HG03432 (cell line): ENCODE measurements at regions not wholly inside any gene's neighbourhood (a gene's known extent, or its start where the extent isn't known, plus 50 kb on each side); places are given as distances from the start of the nearest gene placed in this dataset.

ENCODE experiments used
- ATAC-seq: cut with Tn5 transposase; IDR thresholded peaks from one replicate; pipeline ENCODE4 v1.9.1; 2021; ENCODE audit warnings: mild to moderate bottlenecking, moderate library complexity; ENCODE audit not compliant: unreplicated experiment

DNA sequence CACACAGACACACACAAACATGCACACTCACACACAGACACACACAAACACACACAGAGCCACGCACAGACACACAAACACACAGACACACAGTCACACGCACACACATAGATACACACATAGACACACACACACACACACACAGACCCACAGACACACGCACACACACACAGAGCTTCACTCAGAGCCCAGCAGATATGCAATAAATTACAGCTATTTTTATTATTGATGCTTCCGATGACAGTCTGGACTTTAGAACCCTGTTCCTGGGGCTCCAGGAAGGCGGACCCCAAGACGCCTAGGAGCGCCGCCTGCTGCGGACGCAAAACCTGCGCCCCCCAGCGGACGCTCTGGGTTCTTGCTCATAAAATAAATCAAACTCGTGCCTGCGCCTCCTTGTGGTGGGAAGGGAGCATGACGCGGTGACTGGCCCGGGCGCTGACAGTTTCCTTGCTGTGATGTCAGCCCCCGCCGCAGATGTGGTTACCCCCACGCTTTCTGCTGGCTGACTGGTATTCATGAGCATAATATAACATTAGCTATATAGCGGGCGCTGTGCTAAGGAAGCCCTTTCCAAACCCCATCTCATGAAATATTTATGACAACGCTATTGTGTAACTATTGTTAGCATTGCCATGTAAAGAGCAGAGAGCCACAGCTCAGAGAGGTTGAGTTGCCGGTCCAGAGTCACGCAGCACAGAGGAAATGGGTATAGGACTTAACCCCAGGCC, 64.4 kb upstream of the TM9SF2 start:
- peak; percentile 41 for ATAC-seq

DNA sequence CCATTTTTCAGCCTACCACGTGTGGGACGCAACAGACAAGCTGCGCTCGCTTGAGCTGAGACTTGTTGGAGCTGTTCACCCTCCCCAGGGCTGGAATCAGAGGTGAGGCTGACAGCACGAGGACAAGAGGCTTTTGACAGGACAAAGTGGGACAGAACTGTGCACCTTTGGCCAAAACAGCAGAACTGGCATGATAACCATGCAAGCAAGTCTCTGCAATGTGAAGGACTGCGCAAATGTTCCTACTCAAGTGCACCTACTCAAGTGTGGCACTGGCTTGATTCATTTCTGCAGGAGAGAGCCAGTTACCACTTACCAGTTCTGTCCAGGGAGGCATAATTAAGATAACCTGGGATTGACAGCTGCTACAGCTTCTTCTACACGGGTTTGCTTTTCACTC, 62.2 kb upstream of the TM9SF2 start:
- no peak for ATAC-seq

DNA sequence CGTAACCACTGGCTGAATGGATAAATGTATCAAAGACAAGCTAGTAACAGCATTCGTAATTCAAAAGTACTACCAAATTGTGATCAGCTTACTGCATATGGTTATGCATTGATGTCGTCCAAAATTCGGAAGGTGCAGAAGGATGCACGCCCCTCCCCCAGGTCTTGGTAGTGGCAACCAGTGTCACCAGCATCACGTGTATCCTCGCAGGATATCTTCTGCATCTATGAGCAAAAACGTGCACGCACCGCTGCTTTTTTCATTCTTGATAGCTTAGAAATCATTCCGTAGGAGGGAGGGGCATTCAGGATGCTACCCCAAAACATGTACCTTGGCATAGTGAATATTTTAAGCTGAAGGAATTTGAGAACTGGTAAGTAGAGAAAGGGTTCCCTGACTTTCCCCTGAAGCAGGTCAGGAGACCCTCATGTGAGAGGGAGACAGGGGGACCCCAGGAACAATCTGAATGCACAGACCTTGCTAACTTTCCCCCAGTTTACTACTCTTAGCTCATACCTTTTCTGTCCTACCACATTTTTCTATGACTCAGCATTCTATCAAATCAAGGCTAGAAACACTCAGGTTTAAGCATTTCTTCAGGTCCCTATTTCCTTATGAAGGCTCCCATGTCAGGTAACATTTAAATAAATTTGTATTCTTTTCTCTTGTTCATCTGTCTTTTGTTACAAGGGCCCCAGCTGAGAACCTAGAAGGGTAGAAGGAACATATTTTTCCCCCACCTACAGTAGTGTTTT, 61.2 kb upstream of the TM9SF2 start:
- ATAC-seq, result no peak

DNA sequence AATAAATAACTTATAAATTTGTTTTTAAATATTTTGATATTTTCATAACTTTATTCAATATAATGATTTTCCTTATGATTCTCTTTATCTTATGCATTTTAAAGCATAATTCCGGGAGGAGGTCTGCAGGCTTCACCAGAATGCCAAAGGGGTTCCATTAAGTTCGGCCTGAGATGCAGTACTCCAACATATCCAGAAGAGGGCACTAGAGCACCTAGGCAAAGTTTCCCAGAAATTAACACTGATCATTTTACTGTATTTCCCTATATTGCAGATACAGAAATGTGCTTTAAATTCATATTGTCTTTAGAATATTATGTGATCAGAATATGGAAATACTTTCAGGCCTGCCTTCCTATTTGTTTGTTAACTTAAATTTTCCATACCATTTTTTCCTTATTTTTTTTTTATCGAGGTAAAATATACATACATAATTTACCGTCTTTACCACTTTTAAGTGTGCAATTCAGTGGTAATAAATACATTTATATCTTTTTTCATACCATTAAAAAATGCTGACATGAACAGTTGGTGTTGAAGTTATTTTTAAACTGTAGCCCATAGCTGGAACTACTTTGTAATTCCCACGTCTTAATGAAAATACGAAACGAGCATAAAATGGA, 58.9 kb upstream of the TM9SF2 start:
- ATAC-seq, result no peak

DNA sequence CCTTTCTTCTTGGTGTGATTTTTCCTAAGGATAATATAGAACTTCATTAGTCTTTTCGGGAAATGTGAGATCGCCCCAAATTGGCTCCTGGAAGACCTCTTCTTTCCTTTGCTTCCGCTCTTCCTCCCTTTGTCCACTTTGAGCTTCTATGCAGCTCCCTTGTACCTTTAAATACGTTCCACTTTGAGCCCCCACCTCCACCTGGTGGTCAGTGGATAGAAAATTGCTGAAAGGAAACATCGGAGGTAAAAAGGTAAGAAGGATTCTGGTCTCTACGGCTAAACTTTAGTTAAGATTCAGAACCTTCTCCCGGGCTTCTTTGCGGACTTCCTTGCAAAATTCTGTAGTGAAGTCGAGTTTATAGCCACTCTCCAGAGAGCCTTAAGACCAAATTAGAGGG, 55.0 kb upstream of the TM9SF2 start:
- ATAC-seq, result no peak

DNA sequence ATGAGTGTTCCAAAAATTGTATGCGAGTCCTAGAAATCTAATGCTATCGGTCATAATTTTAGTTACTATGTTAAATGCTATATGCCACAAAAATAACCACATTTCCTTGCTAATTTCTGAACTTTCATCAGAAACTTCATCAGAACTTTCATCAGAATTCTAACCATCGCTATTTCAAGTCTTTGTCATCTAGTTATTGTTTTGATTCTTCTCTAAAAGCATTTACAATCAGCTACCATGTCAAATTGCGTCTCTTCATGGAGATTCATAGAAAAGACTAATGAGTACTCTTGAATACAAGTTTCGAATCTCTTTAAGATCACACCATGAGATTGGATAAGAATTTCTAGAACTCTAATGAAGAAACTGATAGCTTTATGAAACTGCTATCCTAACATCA, 52.7 kb upstream of the TM9SF2 start:
- ATAC-seq, result no peak

DNA sequence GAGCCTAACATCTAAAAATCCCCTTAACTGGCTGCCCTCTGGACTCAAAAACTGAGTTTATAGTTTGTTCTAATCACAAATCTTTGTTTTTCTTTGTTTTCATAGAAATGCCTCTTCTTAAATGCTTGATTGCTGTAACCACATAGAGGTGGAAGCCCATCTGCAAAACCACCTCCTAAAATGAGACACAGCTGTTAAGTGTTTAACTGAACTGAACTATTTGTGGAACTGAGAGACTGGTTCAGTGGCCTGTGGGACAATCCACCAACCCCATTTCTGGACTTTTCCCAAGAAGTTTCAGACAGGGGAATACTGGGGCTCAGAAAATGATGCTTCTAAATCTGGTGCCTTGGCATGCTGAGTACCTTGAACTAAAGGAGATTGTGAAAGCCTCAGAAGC, 50.9 kb upstream of the TM9SF2 start:
- ATAC-seq, result no peak
